GM23248 (cell line): ENCODE measurements at regions not wholly inside any gene's neighbourhood (a gene's known extent, or its start where the extent isn't known, plus 50 kb on each side); places are given as distances from the start of the nearest gene placed in this dataset.

Experiments
- EZH2 ChIP-seq: fragments of 200-600 bp; sonication (generic); IDR thresholded peaks from 2 replicates; pipeline ENCODE4 v1.6.1; 2018; ENCODE audit warnings: antibody characterized with exemption, mild to moderate bottlenecking; ENCODE audit not compliant: insufficient read depth, poor library complexity, severe bottlenecking
- EZH2phosphoT487 ChIP-seq: fragments of 200-600 bp; sonication (generic); IDR thresholded peaks from 2 replicates; pipeline ENCODE4 v1.6.1; 2018; ENCODE audit warnings: antibody characterized with exemption, moderate library complexity, mild to moderate bottlenecking, low read depth; ENCODE audit not compliant: insufficient read depth

GRCh38 chr16:86293906-86294305 lies 216.4 kb upstream of the FOXF1 start:
- no peak for TF ChIP-seq EZH2
- TF ChIP-seq EZH2phosphoT487, result no peak
